MM.1S (cell line): ENCODE measurements at regions not wholly inside any gene's neighbourhood (a gene's known extent, or its start where the extent isn't known, plus 50 kb on each side); places are given as distances from the start of the nearest gene placed in this dataset.
"Not testable (repeated sequence)": the region's sequence is repeated elsewhere in the genome, so short reads cannot be mapped to it uniquely, and the experiment has no call there.

Experiments
- DNase-seq: peaks from one replicate; pipeline ENCODE4 v3.0.0-alpha.2; 2015
- H2AFZ ChIP-seq: fragments of 300-600 bp; sonication (generic); 2 replicates; pipeline ENCODE4 v1.6.0; 2016; ENCODE audit warnings: antibody characterized with exemption, low read length
- H3F3A ChIP-seq: fragments of 300-600 bp; sonication (generic); 2 replicates; pipeline ENCODE4 v1.6.1; 2016; ENCODE audit warnings: mild to moderate bottlenecking, antibody characterized with exemption, low read length, moderate library complexity, mixed read lengths; ENCODE audit not compliant: insufficient read depth
- H3K27ac ChIP-seq: fragments of 300-600 bp; sonication (generic); 2 replicates; pipeline ENCODE4 v1.5.1; 2016; ENCODE audit warnings: mild to moderate bottlenecking, low read length
- H3K27me3 ChIP-seq: fragments of 300-600 bp; sonication (generic); replicated peaks from 2 replicates; pipeline ENCODE4 v1.6.0; 2016; ENCODE audit warnings: low read length; ENCODE audit not compliant: insufficient read depth
- H3K36me3 ChIP-seq: fragments of 300-600 bp; sonication (generic); replicated peaks from 2 replicates; pipeline ENCODE4 v1.6.1; 2016; ENCODE audit warnings: mild to moderate bottlenecking, low read length, mixed read lengths; ENCODE audit not compliant: insufficient read depth
- H3K4me1 ChIP-seq: fragments of 300-600 bp; sonication (generic); 2 replicates; pipeline ENCODE4 v1.6.1; 2016; ENCODE audit warnings: low read length, mixed read lengths
- H3K4me2 ChIP-seq: fragments of 300-600 bp; sonication (generic); 2 replicates; pipeline ENCODE4 v1.6.0; 2016; ENCODE audit warnings: low read depth, low read length
- H3K4me3 ChIP-seq: fragments of 300-600 bp; sonication (generic); 2 replicates; pipeline ENCODE4 v1.5.1; 2016; ENCODE audit warnings: low read length, mixed read lengths
- H3K79me2 ChIP-seq: fragments of 300-600 bp; sonication (generic); 2 replicates; pipeline ENCODE4 v1.6.1; 2016; ENCODE audit warnings: mixed run types, low read length, mixed read lengths
- H3K9ac ChIP-seq: fragments of 300-600 bp; sonication (generic); 2 replicates; pipeline ENCODE4 v1.6.1; 2016; ENCODE audit warnings: low read length, mixed read lengths
- H3K9me2 ChIP-seq: fragments of 300-600 bp; sonication (generic); replicated peaks from 2 replicates; pipeline ENCODE4 v1.6.1; 2016; ENCODE audit warnings: mild to moderate bottlenecking, low read length, mixed read lengths; ENCODE audit not compliant: insufficient read depth
- H3K9me3 ChIP-seq: fragments of 300-600 bp; sonication (generic); replicated peaks from 2 replicates; pipeline ENCODE4 v1.6.1; 2016; ENCODE audit warnings: mild to moderate bottlenecking, low read length, mixed read lengths; ENCODE audit not compliant: insufficient read depth
- H4K20me1 ChIP-seq: fragments of 300-600 bp; sonication (generic); 2 replicates; pipeline ENCODE4 v1.6.1; 2016; ENCODE audit warnings: mild to moderate bottlenecking, low read length, moderate library complexity, mixed read lengths; ENCODE audit not compliant: insufficient read depth
- CTCF ChIP-seq: fragments of 300-600 bp; sonication (generic); IDR thresholded peaks from 2 replicates; pipeline ENCODE4 v1.5.1; 2016; ENCODE audit warnings: antibody characterized with exemption, low read length, mixed read lengths
- EZH2 ChIP-seq: fragments of 300-600 bp; sonication (generic); optimal IDR thresholded peaks from 2 replicates; pipeline ENCODE3; 2017; ENCODE audit warnings: low read depth, mild to moderate bottlenecking, antibody characterized with exemption, low read length, mixed read lengths
- EZH2phosphoT487 ChIP-seq: fragments of 300-600 bp; sonication (generic); IDR thresholded peaks from 2 replicates; pipeline ENCODE4 v1.6.1; 2018; ENCODE audit warnings: antibody characterized with exemption, low read length

DNA sequence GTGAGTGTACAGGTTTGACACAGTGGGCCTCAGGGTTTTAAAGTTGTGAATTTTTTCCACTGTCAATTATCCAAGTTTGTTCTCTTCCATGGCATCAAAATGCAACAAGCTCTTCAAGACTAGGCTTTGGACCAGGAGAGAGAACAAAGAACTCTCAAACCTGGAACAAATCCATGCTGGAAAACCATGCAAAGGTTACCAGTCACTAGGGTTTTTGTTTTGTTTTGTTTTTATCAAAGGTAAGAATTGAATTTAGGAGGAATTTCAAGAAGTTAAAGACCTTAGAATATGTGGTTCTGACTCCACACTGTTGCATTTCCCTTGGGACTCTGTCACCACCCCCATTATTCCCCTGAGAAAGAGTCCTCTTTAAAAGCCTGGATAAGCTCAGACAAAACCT is 191.1 kb upstream of the PIK3R1 start:
- Histone ChIP-seq H3K9me2 (no peaks in the 10 kb centered on the region), H3K27me3 (no peaks in the 10 kb centered on the region), H3K4me3 (no peak overlapping the region), H3K4me2 (no peak overlapping the region), H3F3A (no peaks in the 10 kb centered on the region), H3K36me3 (no peaks in the 10 kb centered on the region), H2AFZ (no peak overlapping the region), H3K79me2 (no peaks in the 10 kb centered on the region), H3K9me3 (no peaks in the 10 kb centered on the region), H3K4me1 (no peaks in the 10 kb centered on the region), H3K27ac (no peak overlapping the region), H4K20me1 (no peaks in the 10 kb centered on the region), H3K9ac (no peak overlapping the region)
- no peak for TF ChIP-seq CTCF
- no peak for TF ChIP-seq EZH2
- TF ChIP-seq EZH2phosphoT487 = no peak
- no peak for DNase-seq

GRCh38 chr5:68021916-68022315 is 193.6 kb upstream of the PIK3R1 start:
- Histone ChIP-seq H3K79me2 (no peaks in the 10 kb centered on the region), H3K9ac (no peak overlapping the region), H3K4me1 (no peaks in the 10 kb centered on the region), H3F3A (no peaks in the 10 kb centered on the region), H4K20me1 (no peaks in the 10 kb centered on the region), H3K36me3 (no peaks in the 10 kb centered on the region), H3K9me3 (no peaks in the 10 kb centered on the region), H2AFZ (no peak overlapping the region), H3K9me2 (no peaks in the 10 kb centered on the region), H3K4me3 (no peak overlapping the region), H3K27ac (no peak overlapping the region), H3K27me3 (no peaks in the 10 kb centered on the region), H3K4me2 (no peak overlapping the region)
- no peak for DNase-seq
- TF ChIP-seq EZH2 (no peak), EZH2phosphoT487 (no peak), CTCF (no peak)

GRCh38 chr5:68021227-68021626 is 194.3 kb upstream of the PIK3R1 start:
- no peak overlapping the region for H2AFZ ChIP-seq
- no peak overlapping the region for H3K4me3 ChIP-seq
- H3K4me2 ChIP-seq = no peak overlapping the region
- TF ChIP-seq EZH2phosphoT487 (no peak), CTCF (no peak), EZH2 (no peak)
- no peak overlapping the region for H3K27ac ChIP-seq
- no peaks in the 10 kb centered on the region for H3K36me3 ChIP-seq
- H3K9me3 ChIP-seq = no peaks in the 10 kb centered on the region
- no peaks in the 10 kb centered on the region for H3K79me2 ChIP-seq
- no peak overlapping the region for H3K9ac ChIP-seq
- no peaks in the 10 kb centered on the region for H3K4me1 ChIP-seq
- no peaks in the 10 kb centered on the region for H3F3A ChIP-seq
- no peaks in the 10 kb centered on the region for H4K20me1 ChIP-seq
- H3K27me3 ChIP-seq = no peaks in the 10 kb centered on the region
- no peak for DNase-seq
- H3K9me2 ChIP-seq = no peaks in the 10 kb centered on the region

DNA sequence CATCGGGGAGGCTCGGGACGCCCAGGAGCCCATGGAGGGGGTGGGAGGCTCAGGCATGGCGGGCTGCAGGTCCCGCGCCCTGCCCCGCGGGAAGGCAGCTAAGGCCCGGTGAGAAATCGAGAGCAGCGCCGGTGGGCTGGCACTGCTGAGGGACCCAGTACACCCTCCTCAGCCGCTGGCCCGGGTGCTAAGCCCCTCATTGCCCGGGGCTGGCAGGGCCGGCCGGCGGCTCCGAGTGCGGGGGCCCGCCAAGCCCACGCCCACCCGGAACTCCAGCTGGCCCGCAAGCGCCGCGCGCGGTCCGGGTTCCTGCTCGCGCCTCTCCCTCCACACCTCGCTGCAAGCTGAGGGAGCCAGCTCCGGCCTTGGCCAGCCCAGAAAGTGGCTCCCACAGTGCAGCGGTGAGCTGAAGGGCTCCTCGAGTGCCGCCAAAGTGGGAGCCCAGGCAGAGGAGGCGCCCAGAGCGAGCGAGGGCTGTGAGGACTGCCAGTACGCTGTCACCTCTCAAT is 195.0 kb upstream of the PIK3R1 start:
- H3K27me3 ChIP-seq = not testable (repeated sequence)

More for the DNA sequence above, 195.0 kb upstream of the PIK3R1 start:
- H3K4me3 ChIP-seq, H2AFZ ChIP-seq, H3K36me3 ChIP-seq, H3K27ac ChIP-seq, H4K20me1 ChIP-seq, DNase-seq, H3K4me2 ChIP-seq, H3K9ac ChIP-seq, H3K9me3 ChIP-seq, H3K9me2 ChIP-seq, H3K79me2 ChIP-seq, H3K4me1 ChIP-seq, H3F3A ChIP-seq: not testable (repeated sequence)
